GM21619 (cell line): ENCODE measurements at regions not wholly inside any gene's neighbourhood (a gene's known extent, or its start where the extent isn't known, plus 50 kb on each side); places are given as distances from the start of the nearest gene placed in this dataset.
"Not testable (repeated sequence)": the region's sequence is repeated elsewhere in the genome, so short reads cannot be mapped to it uniquely, and the experiment has no call there.

Experiments used
- ATAC-seq: cut with Tn5 transposase; IDR thresholded peaks from one replicate; pipeline ENCODE4 v1.9.1; 2021; ENCODE audit not compliant: unreplicated experiment

- ATAC-seq: no peak
Measured at GRCh38 chr4:55028196-55028595, 97.2 kb downstream of the KDR start.

- ATAC-seq: no peak
Measured at GRCh38 chr4:55027596-55027995, 97.8 kb downstream of the KDR start.

GRCh38 chr4:55025456-55025855 lies 99.9 kb downstream of the KDR start:
- ATAC-seq: not testable (repeated sequence)

GRCh38 chr4:55023030-55023429 lies 102.4 kb downstream of the KDR start:
- ATAC-seq: no peak

- no peak for ATAC-seq
Measured at GRCh38 chr4:55021214-55021613, 104.2 kb downstream of the KDR start.

- no peak for ATAC-seq
Measured at GRCh38 chr4:55020131-55020530, 105.3 kb downstream of the KDR start.

- ATAC-seq: no peak
Measured at GRCh38 chr4:55018978-55019377, 106.4 kb downstream of the KDR start.

- no peak for ATAC-seq
Measured at GRCh38 chr4:55018521-55018920, 106.9 kb downstream of the KDR start.

GRCh38 chr4:55017406-55017805 lies 108.0 kb downstream of the KDR start:
- no peak for ATAC-seq

- ATAC-seq: no peak
Measured at GRCh38 chr4:55016131-55016530, 109.3 kb downstream of the KDR start.

GRCh38 chr4:55014876-55015275 lies 110.5 kb downstream of the KDR start:
- ATAC-seq: no peak

- ATAC-seq: no peak
Measured at GRCh38 chr4:55013431-55013955, 111.9 kb downstream of the KDR start.

GRCh38 chr4:55012363-55013230 lies 112.8 kb downstream of the KDR start:
- no peak for ATAC-seq

GRCh38 chr4:55011761-55012160 lies 113.6 kb downstream of the KDR start:
- no peak for ATAC-seq

GRCh38 chr4:55010550-55010949 lies 114.8 kb downstream of the KDR start:
- no peak for ATAC-seq

- no peak for ATAC-seq
Measured at GRCh38 chr4:55008166-55009056, 117.0 kb downstream of the KDR start.

GRCh38 chr4:55005910-55006309 lies 119.5 kb downstream of the KDR start:
- ATAC-seq: no peak

GRCh38 chr4:55004831-55005230 lies 120.6 kb downstream of the KDR start:
- ATAC-seq: no peak

- no peak for ATAC-seq
Measured at GRCh38 chr4:55002431-55002830, 123.0 kb downstream of the KDR start.

- ATAC-seq: no peak
Measured at GRCh38 chr4:55001538-55001937, 123.9 kb downstream of the KDR start.

GRCh38 chr4:54999003-54999402 lies 126.4 kb downstream of the KDR start:
- ATAC-seq: no peak
